T-helper 22 cell (primary cell): ENCODE measurements at regions not wholly inside any gene's neighbourhood (a gene's known extent, or its start where the extent isn't known, plus 50 kb on each side); places are given as distances from the start of the nearest gene placed in this dataset.
"Not testable (repeated sequence)": the region's sequence is repeated elsewhere in the genome, so short reads cannot be mapped to it uniquely, and the experiment has no call there.

ENCODE experiments used
- DNase-seq: peaks from one replicate; pipeline ENCODE4 v3.0.0-alpha.2; 2020; ENCODE audit warnings: low read depth

DNA sequence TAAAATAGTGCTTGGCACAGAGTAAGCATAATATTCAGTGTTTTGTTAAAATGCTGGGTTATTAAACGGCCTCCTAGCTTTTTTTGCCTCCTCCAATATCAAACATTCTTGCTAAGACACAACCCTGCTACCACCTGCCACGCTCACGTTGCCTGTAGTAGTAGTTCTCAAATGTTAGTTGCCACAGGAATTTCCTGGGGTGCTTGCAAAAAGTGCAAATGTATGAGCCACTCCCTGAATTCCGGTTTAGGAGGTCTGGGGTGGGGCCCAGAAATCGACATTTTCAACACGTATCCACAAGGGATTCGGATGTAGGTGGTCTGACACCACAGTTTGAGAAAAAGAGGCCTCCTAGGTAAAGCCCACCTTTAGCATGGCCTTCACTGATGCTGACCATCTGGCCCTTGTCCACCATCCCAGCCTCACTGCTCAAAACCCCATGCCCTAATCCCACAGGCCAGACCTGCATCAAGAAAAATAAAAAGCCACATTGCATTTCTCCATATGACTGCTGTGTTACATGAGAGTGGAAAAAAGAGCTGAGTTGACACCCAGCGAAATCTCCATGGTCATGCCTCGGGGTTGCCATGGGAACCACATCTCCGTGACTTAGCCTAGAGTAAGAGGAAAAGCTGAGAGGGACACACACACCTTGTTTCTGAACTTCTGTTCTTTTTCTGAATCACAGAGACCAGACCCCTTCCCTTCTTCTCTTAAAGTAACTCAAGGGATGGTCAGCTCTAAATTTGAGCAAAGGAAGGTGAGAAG is 116.4 kb upstream of the HES1 start:
- DNase-seq, result no peak

DNA sequence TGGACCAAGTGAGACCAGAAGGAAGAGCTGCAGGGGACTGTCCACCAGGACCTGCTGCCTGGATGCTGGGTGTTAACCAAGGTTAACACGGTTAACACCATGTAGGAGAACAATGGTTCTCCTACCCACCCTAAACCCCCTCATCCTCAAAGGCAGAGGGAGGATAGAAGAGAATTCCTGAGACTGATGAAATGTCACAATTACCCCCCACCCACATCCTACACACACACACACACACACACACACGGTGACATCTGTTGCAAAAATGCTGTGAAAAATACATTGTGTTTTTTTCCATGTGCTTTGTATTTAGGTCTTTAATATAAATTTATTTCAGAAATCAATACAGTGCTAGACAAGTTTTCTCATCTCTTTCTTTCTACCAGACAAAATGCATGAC is 113.9 kb upstream of the HES1 start:
- no peak for DNase-seq

DNA sequence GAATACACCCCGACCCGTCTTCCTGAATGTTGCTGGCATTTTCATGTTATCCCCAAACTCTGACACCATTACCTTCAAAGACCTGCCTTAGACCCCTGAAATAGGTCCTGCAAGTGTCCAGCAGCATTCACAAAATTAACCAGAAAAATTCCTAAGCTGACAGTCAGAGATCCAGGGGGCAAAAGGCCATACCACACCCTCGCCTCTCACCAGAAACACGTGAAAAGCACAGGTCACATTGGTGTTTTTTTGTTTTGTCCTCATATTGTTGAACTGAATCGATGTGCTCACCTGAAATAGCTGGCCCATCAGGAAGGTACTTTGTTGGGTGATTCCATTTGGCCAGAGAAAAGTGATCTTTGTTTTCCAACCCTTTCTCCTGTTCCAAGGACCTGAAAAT is 113.1 kb upstream of the HES1 start:
- no peak for DNase-seq

DNA sequence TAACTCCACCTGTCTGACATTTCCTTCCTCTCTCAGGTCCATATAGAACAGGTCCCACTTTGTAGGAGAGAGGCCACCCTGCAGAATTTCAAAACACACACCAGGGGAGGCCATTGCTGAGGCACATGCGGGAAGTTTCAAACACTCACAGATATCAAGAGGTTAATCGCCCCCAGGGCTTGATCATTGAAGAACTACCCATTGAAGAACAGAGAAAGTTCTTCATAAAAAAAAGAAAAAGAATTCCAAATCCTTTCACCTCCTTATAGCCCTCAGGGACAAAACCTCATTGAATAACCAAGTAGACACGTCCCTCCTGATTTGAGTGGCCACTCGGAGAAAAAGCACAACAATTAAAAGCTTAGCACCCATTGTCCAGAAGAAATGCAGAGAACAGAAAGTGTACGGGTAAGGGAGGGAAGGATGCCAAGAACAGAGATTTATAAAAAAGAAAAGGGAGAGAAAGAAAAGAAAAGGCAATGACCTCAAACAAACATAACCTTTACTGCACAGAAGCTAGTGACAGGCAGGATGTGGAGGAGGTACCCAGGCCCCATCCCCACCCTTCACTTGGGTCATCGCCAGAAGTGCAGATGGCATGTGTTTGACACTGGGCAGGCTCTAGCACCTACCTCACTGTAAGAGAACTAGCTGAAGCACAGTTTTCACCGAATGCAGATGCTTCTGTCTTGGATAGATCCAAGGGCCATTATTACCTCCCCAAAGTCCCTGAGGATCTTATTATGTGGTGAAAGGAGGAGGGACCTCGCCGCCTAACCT is 112.3 kb upstream of the HES1 start:
- no peak for DNase-seq

DNA sequence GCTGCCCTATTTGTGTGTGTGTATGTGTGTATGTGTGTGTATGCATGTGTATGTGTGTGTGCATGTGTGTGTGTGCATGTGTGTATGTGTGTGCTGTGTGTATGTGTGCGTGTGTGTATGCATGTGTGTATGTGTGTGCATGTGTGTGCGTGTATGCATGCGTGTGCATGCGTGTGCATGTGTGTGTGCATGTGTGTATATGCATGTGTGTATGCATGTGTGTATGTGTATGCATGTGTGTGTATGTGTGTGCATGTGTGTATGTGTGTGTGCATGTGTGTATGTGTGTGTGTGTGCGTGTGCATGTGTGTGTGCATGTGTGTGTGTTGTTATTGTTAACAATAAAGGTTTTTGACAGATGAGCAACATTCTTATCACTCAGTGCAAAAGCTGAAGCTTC is 110.8 kb upstream of the HES1 start:
- no peak for DNase-seq

DNA sequence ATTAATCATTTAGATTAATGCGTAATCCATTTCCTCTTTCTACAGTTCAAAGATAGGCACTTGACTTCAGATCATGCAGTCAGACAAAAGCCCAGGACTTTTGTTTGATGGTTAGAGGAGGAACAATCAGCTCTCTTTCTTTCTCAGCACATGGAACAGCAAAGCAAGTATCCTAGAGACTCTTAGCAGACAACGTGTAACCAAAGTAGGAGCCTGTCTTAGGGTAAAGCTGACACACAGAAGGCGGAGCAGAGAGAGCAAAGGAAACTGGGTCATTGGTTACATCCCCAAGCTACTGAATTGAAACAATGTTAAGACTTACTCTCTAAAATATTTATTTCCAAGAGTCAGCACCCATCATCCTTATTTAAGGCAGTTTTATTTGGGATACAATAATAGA is 110.0 kb upstream of the HES1 start:
- DNase-seq, result no peak

DNA sequence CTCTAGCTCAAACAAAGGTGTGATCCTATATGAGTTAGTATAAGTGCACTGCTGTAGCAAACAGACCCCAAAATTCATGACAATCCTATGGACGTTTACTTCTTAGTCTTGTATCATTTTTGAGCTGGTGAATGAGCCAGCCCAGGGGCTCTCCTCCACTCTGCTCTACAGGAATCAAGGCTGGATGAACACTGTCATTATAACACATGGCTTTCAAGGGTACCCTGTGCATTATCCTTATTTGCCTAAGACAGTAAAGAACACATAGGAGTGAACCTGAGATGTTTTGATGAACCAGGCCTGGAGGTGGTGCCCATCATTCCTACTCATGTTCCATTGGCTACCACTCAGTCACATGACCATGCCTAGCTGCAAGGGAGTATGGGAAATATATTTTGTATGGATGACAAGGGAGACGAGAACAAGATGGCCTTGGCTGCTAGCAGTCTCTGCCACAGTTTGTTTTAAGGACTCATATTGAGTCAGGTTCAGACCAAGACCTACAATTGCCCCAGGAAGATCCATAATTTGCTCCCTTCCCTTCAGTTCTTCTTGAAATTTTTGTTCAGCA is 107.4 kb upstream of the HES1 start:
- DNase-seq, result no peak

DNA sequence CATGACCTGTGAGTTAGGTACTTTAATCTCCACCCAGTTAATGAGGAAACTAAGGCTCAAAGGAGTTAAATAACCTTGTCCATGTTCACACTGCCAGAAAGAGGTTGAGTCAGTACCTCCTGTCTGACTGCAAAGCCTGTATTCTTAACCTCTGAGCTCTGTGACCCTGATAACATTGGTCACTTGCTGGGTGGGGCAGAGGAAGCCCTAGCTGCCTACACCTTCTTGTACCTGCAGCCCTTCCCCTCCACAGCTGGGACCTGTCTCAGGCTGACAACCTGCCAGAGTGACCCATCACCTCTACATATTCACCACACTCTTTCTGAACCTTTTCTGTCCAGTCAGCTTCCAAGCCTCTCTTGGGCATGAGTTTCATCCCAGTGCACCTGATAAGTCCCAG is 106.1 kb upstream of the HES1 start:
- no peak for DNase-seq

DNA sequence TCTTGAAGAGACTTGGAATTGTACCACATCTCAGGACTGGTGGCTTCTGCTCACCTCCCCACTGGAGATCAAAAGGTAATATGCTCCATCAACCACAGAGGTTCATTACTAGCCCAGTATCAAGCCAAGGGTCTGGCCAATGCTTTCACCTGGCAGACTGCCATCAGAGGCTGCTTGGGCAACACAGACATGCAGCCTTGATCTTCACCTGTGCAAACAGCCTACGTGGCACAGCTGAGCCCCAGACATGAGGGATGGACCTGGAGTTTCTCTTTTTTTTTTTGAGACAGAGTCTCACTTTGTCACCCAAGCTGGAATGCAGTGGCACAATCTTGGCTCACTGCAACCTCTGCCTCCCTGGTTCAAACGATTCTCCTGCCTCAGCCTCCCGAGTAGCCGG is 105.6 kb upstream of the HES1 start:
- DNase-seq, result no peak

DNA sequence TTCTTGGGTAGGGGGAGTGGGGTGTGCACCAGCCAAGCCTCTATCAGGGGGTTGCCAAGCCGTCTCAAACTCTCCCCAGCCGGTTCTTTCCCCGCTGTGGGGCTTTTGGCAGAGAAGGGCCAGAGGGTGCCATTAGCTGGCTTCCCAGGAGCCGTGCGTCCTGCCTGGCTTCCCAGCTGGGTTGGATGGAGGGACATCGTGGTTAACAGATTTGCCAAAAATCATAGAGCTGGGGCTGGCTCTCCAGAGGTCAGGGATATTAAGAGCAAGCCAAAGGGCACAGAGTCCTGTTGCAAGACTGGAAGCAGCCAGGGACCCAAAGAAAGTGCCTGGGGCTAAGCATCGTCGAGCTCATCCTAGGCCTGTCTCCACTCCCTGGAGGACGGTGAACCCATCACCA is 104.6 kb upstream of the HES1 start:
- no peak for DNase-seq

DNA sequence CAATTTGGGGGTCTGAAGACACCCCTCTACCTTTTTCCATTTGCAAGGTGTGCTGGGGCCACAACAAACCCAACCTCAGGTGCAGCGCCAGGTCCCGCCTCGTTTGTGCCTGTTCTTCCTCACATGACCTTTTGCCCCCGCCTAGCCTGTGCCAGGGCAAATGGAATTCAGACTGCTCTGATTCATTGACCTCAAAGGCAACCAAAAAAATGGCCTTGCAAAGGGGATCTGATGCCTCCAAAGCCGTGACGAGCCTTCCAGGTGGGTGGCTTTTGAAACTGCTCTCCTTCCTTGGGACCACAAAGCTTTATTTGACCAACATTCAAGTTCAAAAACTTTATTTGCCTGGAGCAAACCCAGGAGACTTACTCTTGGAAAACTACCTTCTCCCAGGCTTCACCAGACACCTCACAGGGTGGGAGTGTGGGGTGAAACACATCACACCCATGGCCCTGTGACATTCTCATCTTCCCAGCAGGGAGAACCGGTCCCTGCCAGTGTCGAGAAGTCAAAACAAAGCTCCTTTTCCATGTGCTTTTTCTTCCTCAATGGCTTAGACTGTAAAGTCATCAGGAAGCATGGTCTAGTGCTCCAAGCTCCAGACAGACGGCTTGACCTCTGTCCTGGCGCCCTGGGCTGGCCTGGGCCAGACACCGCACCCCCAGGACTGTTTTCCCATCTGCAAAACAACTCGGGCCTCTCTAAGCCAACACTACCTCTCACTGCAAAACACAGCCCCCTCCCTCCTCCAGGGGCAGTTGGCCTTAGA is 103.9 kb upstream of the HES1 start:
- no peak for DNase-seq

DNA sequence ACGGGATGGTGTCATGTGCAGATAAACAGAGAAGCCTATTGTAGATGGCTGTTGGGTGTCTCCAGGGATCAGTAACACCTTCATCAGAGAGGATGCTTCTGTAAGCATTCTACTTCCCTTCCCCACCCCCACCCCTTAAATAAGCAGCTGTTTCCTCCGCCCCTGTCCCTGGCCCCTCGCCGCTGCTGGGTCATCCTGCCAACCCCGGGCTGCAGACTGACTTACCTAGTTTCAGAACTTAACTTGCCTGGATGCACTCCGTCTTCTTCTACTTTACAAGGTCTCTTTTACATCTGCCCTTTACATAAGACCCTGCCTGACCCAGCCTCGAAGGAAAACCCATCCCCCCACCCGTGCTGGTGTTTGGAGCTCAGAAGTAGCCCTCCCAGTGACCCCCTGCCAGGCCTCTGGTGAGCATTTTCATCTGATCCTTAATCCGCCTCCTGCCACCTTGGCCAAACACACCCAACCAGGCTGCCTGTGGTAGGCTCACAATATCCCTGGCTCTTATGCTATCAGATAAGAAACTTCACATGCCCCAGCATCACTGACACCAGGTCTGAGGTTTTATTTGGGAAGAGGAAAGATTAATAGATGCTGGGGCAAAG is 103.0 kb upstream of the HES1 start:
- DNase-seq, result no peak

DNA sequence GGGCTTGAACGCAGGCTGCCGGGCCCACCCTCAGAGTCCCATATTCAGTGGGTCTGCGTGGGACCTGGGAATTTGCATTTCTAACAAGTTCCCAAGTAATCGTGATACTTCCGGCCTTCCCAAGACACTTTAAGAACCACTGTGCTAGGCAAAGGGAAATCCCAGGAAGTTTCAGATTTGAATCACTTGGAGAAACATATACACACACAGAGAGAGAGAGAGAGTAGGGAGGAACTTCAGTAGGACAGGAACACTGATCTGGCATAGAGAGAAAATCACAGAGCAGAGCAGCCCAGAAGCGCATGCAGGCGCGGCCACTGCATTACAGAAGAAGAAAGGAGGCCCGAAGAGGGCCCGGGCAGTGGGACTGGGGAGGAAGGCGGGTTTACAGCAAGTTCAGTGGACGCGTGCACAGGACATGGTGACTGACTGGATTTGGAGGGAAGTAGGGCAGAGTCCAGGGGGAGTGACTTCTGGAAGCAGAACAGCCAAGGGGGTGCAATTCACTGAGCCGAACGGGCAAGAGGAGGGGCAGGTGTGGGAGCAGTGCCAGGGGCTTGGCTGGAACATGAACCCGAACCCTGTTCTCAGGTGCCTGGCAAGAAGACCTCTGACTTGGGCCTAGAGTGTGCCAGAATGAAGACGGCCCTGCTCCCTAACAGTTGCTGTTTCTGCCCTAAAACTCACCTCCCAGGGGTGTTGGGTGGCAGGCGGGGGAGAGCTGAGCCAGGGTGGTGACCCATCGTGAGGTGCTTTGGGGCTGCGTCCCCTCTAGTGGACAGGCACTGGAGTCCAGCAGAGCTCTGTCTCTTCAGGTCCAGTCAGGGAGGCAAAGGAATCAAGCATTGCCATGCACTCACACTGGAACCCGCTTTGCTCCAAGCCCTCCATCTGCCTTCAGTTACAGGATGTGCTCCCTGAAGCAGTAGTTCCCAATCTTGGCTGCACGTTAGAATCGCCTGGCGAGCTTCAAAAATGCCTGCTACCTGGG is 101.3 kb upstream of the HES1 start:
- DNase-seq, result no peak

DNA sequence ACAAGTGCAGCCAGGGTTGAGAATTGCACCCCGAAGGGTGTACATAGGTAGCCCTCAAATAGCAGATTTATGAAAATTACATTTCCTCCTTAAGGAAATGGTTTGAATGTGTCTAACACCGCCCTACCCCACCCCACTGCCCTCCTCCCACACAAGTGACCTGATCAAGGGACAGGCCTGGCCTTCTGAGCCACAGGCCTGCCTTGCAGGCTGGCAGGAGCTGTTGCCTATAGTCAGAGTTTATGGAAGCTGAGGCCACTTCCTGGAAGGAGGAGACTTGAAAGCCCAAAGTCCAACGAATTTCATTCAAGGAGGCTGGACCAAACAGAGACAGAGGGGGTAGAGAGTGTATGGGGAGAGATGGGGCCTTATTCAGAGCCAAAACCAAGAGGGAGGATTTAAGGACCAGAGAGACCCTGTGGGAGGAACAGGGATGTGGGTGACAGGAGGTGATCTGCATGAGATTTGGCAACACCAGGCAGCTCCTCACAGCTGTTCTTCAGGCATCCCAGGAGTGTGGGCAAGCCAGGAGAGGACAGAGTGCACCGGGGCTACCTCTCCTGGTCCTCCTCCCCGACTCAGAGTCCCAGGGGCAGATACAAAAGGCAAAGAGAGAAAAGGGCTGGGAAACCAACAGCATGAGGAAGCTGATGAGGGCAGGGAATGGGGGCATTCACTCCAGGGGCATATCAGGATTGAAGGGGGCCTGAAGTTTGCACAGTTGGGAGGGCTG is 100.4 kb upstream of the HES1 start:
- DNase-seq, result no peak

DNA sequence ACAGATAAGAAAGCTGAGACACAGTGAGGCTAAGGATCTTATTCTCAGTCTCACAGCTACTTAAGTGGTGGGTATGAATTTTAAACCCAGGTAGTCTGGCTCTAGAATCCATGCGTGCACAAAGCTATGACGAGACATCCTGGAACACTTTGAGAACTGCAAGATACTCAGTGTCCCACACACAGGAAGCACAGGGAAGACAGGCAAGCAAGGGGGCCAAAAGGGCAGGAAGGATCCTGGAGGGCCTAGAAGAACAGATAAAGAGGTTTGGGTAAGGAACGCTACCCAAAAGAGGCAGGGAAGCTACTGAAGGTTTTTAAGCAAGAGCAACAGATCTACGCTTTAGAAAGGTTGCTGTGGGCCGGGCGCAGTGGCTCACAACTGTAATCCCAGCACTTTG is 99.1 kb upstream of the HES1 start:
- DNase-seq, result no peak

DNA sequence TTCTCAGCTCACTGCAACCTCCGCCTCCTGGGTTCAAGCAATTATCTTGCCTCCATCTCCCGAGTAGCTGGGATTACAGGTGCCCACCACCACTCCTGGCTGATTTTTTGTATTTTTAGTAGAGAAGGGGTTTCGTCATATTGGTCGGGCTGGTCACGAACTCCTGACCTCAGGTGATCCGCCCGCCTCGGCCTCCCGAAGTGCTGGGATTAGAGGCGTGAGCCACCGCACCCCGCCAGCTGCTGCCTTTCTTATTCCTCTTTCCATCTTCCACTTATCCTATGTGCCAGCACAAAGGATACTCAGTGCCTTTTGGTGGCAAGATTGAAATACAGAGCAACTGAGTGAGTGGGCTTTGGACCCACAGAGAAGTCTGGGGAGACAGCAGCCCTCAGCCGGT is 97.6 kb upstream of the HES1 start:
- not testable (repeated sequence) for DNase-seq

DNA sequence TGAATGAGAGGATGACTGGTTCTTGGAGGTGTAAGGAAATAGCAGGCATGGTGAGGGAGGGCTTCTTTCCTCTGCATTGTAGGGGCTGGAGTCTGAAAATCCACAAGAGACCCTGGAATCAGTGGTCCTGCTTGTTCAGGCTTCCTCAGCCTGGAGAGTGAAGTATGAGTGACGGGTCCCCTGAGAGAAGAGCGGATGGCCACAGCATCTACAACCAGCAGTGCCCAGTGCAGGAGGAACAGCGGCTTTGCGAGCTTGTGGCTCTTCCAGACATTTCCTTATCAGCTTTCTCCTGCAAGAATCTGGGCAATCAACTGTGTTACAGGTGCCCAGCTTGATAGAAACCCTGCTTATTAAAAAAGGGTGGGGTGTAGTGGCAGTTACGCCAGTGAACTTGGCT is 97.0 kb upstream of the HES1 start:
- no peak for DNase-seq

DNA sequence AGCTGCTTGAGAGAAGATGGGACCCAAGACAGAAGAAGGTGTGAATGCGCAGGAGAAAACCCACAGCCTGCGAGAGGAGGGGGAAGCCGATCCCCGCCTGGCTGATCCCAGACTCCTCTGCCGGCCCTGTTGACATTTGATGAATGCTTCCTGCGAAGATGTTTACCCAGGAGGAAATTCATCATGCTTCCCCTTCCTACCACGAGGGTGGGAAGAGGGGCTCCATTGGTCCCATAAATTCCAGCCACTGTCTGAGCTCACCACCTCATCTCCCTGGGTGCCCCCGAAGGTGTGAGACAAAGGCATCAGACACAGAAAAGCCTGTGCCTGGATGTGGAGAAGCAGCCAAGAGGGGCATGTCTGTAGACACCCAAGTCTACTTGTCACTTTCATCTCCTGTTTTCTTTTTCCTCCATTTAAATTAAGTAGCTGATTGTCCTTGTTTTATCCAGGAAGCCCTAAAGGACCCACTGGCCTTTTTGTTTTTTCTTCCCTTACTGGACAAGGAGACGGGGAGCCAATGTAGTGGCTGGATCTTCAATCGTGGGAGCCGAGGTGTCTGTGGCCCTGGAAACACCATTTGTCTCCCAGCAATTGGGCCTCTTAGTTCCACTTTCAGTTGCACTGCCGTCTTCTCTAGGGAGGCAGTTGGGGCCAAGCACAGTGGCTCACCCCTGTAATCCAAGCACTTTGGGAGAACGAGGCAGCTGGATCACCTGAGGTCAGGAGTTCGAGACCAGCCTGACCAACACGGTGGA is 95.3 kb upstream of the HES1 start:
- no peak for DNase-seq

DNA sequence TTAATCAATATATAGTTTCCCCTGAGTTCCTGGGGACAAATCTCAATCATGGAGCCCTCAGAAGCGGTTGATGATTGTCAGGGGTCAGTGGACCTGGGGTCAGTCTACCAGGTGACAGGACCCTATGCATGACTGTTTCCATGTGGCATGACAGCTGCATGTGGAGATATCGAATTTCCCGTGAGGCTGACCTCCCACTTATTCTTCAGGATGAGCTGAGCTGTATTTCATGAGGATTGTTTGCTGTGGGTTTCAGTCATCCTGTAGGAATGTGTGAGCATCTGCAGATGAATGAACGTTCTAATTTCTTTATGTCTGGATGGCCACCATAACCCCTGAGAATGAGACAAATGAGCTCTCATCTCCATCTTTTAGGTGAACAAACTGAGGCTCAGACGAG is 93.0 kb upstream of the HES1 start:
- no peak for DNase-seq

DNA sequence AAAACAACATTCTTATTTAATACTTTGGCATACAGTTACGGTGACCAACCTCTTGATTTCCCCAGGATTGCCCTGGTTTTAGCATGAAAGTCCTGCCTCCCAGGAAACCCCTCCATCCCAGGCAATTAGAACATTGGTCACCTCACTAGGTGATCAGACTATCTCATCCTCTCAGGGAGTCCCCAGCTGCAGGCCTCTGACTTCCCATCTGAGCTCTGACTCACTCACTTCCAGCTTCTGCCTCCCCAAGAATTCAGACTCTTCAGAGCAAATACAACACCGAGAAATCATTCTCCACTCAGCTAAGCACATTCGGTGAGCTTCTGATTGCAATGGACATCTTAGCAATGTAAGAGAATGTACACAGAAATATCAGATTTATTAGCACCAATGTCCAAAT is 92.4 kb upstream of the HES1 start:
- DNase-seq, result no peak
